Neural progenitor cell (in vitro differentiated cells): ENCODE measurements at regions not wholly inside any gene's neighbourhood (a gene's known extent, or its start where the extent isn't known, plus 50 kb on each side); places are given as distances from the start of the nearest gene placed in this dataset.

Experiments used
- DNase-seq: peaks from one replicate; pipeline ENCODE4 v3.0.0-alpha.2; 2016; ENCODE audit warnings: low spot score
- H2AFZ ChIP-seq: fragments of 200-600 bp; sonication (generic); replicated peaks from 2 replicates; pipeline ENCODE4 v1.6.1; 2016; ENCODE audit warnings: antibody characterized with exemption
- H3F3A ChIP-seq: fragments of 200-600 bp; sonication (generic); 2 replicates; pipeline ENCODE4 v1.6.1; 2016; ENCODE audit warnings: antibody characterized with exemption, low read depth
- H3K27ac ChIP-seq: fragments of 200-600 bp; sonication (generic); 2 replicates; pipeline ENCODE4 v1.5.1; 2016; ENCODE audit warnings: mild to moderate bottlenecking
- H3K27me3 ChIP-seq: fragments of 200-600 bp; sonication (generic); 2 replicates; pipeline ENCODE4 v1.6.1; 2016; ENCODE audit warnings: mild to moderate bottlenecking, moderate library complexity
- H3K36me3 ChIP-seq: fragments of 200-600 bp; sonication (generic); 2 replicates; pipeline ENCODE4 v1.5.1; 2016
- H3K4me1 ChIP-seq: fragments of 200-600 bp; sonication (generic); 2 replicates; pipeline ENCODE4 v1.6.1; 2016; ENCODE audit warnings: mixed run types
- H3K4me2 ChIP-seq: fragments of 200-600 bp; sonication (generic); 2 replicates; pipeline ENCODE4 v1.6.1; 2016
- H3K4me3 ChIP-seq: fragments of 200-600 bp; sonication (generic); 2 replicates; pipeline ENCODE4 v1.5.1; 2016
- H3K79me2 ChIP-seq: fragments of 200-600 bp; sonication (generic); 2 replicates; pipeline ENCODE4 v1.6.1; 2016; ENCODE audit warnings: low read depth
- H3K9ac ChIP-seq: fragments of 200-600 bp; sonication (generic); 2 replicates; pipeline ENCODE4 v1.6.1; 2016
- H3K9me3 ChIP-seq: fragments of 200-600 bp; sonication (generic); 2 replicates; pipeline ENCODE4 v1.5.1; 2016; ENCODE audit warnings: low read depth
- H4K20me1 ChIP-seq: fragments of 200-600 bp; sonication (generic); 2 replicates; pipeline ENCODE4 v1.6.1; 2016; ENCODE audit warnings: low read depth
- H3K27ac Mint-ChIP-seq: 3 replicates; pipeline ENCODE4 v1.8.0; 2021; ENCODE audit warnings: mixed read lengths
- H3K27me3 Mint-ChIP-seq: 2 replicates; pipeline ENCODE4 v1.8.0; 2022; ENCODE audit warnings: low read depth, mild to moderate bottlenecking, inconsistent platforms, moderate library complexity, mixed read lengths; ENCODE audit not compliant: insufficient read depth
- H3K36me3 Mint-ChIP-seq: 3 replicates; pipeline ENCODE4 v1.8.0; 2021; ENCODE audit warnings: mixed read lengths
- H3K4me1 Mint-ChIP-seq: 3 replicates; pipeline ENCODE4 v1.8.0; 2021; ENCODE audit warnings: mixed read lengths
- H3K4me3 Mint-ChIP-seq: 3 replicates; pipeline ENCODE4 v1.8.0; 2021; ENCODE audit warnings: mild to moderate bottlenecking, moderate library complexity, mixed read lengths
- H3K9me3 Mint-ChIP-seq: 3 replicates; pipeline ENCODE4 v1.8.0; 2020; ENCODE audit warnings: mixed read lengths
- CTCF ChIP-seq: fragments of 200-600 bp; sonication (generic); IDR thresholded peaks from 2 replicates; pipeline ENCODE4 v1.5.1; 2017; ENCODE audit warnings: antibody characterized with exemption, mild to moderate bottlenecking
- EZH2 ChIP-seq: fragments of 200-600 bp; sonication (generic); IDR thresholded peaks from 2 replicates; pipeline ENCODE4 v1.6.1; 2017; ENCODE audit warnings: antibody characterized with exemption, mild to moderate bottlenecking, moderate library complexity
- EZH2phosphoT487 ChIP-seq: fragments of 200-600 bp; sonication (generic); IDR thresholded peaks from 2 replicates; pipeline ENCODE4 v1.6.1; 2017; ENCODE audit warnings: antibody characterized with exemption

GRCh38 chr1:81213279-81213678 lies 587.5 kb upstream of the ADGRL2 start:
- no peak overlapping the region for H3K27ac Mint-ChIP-seq
- Histone ChIP-seq H4K20me1 (no peaks in the 10 kb centered on the region), H3K27ac (no peak overlapping the region), H3K4me3 (no peak overlapping the region), H3K4me2 (no peak overlapping the region), H3K9me3 (no peaks in the 10 kb centered on the region), H2AFZ (peak overlapping the region; percentile 74), H3F3A (peaks cover 9% of the 10 kb centered on the region), H3K4me1 (peaks cover 16% of the 10 kb centered on the region), H3K27me3 (no peaks in the 10 kb centered on the region), H3K79me2 (no peaks in the 10 kb centered on the region), H3K9ac (no peak overlapping the region), H3K36me3 (no peaks in the 10 kb centered on the region)
- H3K36me3 Mint-ChIP-seq, result no peaks in the 10 kb centered on the region
- no peak overlapping the region for H3K4me3 Mint-ChIP-seq
- TF ChIP-seq EZH2phosphoT487 (no peak), CTCF (no peak), EZH2 (no peak)
- DNase-seq, result no peak
- H3K27me3 Mint-ChIP-seq, result peaks cover 6% of the 10 kb centered on the region
- H3K9me3 Mint-ChIP-seq, result peaks cover 9% of the 10 kb centered on the region
- H3K4me1 Mint-ChIP-seq, result peaks cover 18% of the 10 kb centered on the region

GRCh38 chr1:81209461-81209860 lies 591.3 kb upstream of the ADGRL2 start:
- H3K36me3 Mint-ChIP-seq, result no peaks in the 10 kb centered on the region
- H3K4me1 ChIP-seq, result peaks cover 30% of the 10 kb centered on the region
- no peaks in the 10 kb centered on the region for H4K20me1 ChIP-seq
- no peak overlapping the region for H3K4me3 ChIP-seq
- H3K9me3 Mint-ChIP-seq, result peaks cover 9% of the 10 kb centered on the region
- peak overlapping the region; percentile 59 for H3K27ac ChIP-seq
- H3K4me1 Mint-ChIP-seq, result peaks cover 32% of the 10 kb centered on the region
- no peak overlapping the region for H2AFZ ChIP-seq
- peaks cover 9% of the 10 kb centered on the region for H3F3A ChIP-seq
- no peak overlapping the region for H3K4me3 Mint-ChIP-seq
- peaks cover 6% of the 10 kb centered on the region for H3K27me3 Mint-ChIP-seq
- H3K27ac Mint-ChIP-seq, result no peak overlapping the region
- H3K9ac ChIP-seq, result no peak overlapping the region
- no peaks in the 10 kb centered on the region for H3K9me3 ChIP-seq
- TF ChIP-seq EZH2 (no peak), EZH2phosphoT487 (no peak), CTCF (no peak)
- no peaks in the 10 kb centered on the region for H3K36me3 ChIP-seq
- no peak for DNase-seq
- H3K27me3 ChIP-seq, result no peaks in the 10 kb centered on the region
- H3K79me2 ChIP-seq, result no peaks in the 10 kb centered on the region
- peak overlapping the region; percentile 53 for H3K4me2 ChIP-seq

- H3K27me3 ChIP-seq, result no peaks in the 10 kb centered on the region
- H3K36me3 ChIP-seq, result no peaks in the 10 kb centered on the region
- H3K9ac ChIP-seq, result no peak overlapping the region
- H3K9me3 Mint-ChIP-seq, result peaks cover 9% of the 10 kb centered on the region
- H3K36me3 Mint-ChIP-seq, result no peaks in the 10 kb centered on the region
- H4K20me1 ChIP-seq, result no peaks in the 10 kb centered on the region
- H3K9me3 ChIP-seq, result no peaks in the 10 kb centered on the region
- H3K4me3 ChIP-seq, result no peak overlapping the region
- H3K4me1 Mint-ChIP-seq, result peaks cover 38% of the 10 kb centered on the region
- no peak for TF ChIP-seq EZH2
- no peak for TF ChIP-seq CTCF
- no peak for TF ChIP-seq EZH2phosphoT487
- no peak overlapping the region for H2AFZ ChIP-seq
- H3K27ac ChIP-seq, result no peak overlapping the region
- peaks cover 35% of the 10 kb centered on the region for H3K4me1 ChIP-seq
- H3K79me2 ChIP-seq, result no peaks in the 10 kb centered on the region
- H3K4me2 ChIP-seq, result no peak overlapping the region
- peaks cover 6% of the 10 kb centered on the region for H3K27me3 Mint-ChIP-seq
- peaks cover 9% of the 10 kb centered on the region for H3F3A ChIP-seq
- H3K27ac Mint-ChIP-seq, result peak overlapping the region; percentile 51
- no peak overlapping the region for H3K4me3 Mint-ChIP-seq
- DNase-seq, result no peak
Observed at GRCh38 chr1:81208441-81208840, 592.3 kb upstream of the ADGRL2 start.

GRCh38 chr1:81205956-81206355 lies 594.8 kb upstream of the ADGRL2 start:
- Mint-ChIP-seq H3K4me3 (no peak overlapping the region), H3K4me1 (peaks cover 47% of the 10 kb centered on the region), H3K36me3 (no peaks in the 10 kb centered on the region), H3K27me3 (peaks cover 8% of the 10 kb centered on the region), H3K9me3 (peaks cover 5% of the 10 kb centered on the region), H3K27ac (no peak overlapping the region)
- TF ChIP-seq CTCF, result no peak
- no peak for TF ChIP-seq EZH2phosphoT487
- TF ChIP-seq EZH2, result no peak
- Histone ChIP-seq H3K9ac (no peak overlapping the region), H3F3A (peaks cover 9% of the 10 kb centered on the region), H3K36me3 (no peaks in the 10 kb centered on the region), H4K20me1 (no peaks in the 10 kb centered on the region), H3K27me3 (no peaks in the 10 kb centered on the region), H3K4me3 (no peak overlapping the region), H3K4me2 (no peak overlapping the region), H2AFZ (no peak overlapping the region), H3K27ac (no peak overlapping the region), H3K9me3 (no peaks in the 10 kb centered on the region), H3K4me1 (peaks cover 52% of the 10 kb centered on the region), H3K79me2 (no peaks in the 10 kb centered on the region)
- DNase-seq, result no peak
